GM23338 (cell line): ENCODE measurements at regions not wholly inside any gene's neighbourhood (a gene's known extent, or its start where the extent isn't known, plus 50 kb on each side); places are given as distances from the start of the nearest gene placed in this dataset.

Experiments used
- ATAC-seq: fragments of 200-7000 bp; cut with Tn5 transposase; 3 replicates; pipeline ENCODE4 v1.9.1; 2020
- DNase-seq: peaks from one replicate; pipeline ENCODE4 v3.0.0-alpha.2; 2015; ENCODE audit warnings: low spot score
- H2AFZ ChIP-seq: fragments of 200-600 bp; sonication (generic); 2 replicates; pipeline ENCODE4 v1.8.0; 2016; ENCODE audit warnings: antibody characterized with exemption, mild to moderate bottlenecking, moderate library complexity
- H3F3A ChIP-seq: fragments of 200-600 bp; sonication (generic); replicated peaks from 2 replicates; pipeline ENCODE4 v1.8.0; 2017; ENCODE audit warnings: antibody characterized with exemption, mixed run types, low read depth
- H3K27ac ChIP-seq: fragments of 200-600 bp; sonication (generic); 2 replicates; pipeline ENCODE4 v1.6.1; 2016; ENCODE audit warnings: low read depth
- H3K27me3 ChIP-seq: fragments of 200-600 bp; sonication (generic); 2 replicates; pipeline ENCODE4 v1.8.0; 2016; ENCODE audit warnings: mild to moderate bottlenecking, mixed run types, moderate library complexity; ENCODE audit not compliant: insufficient read depth
- H3K36me3 ChIP-seq: fragments of 200-600 bp; sonication (generic); 2 replicates; pipeline ENCODE4 v1.8.0; 2016; ENCODE audit warnings: mild to moderate bottlenecking; ENCODE audit not compliant: insufficient read depth
- H3K4me1 ChIP-seq: fragments of 200-600 bp; sonication (generic); 2 replicates; pipeline ENCODE4 v1.8.0; 2016; ENCODE audit warnings: mild to moderate bottlenecking, moderate library complexity; ENCODE audit not compliant: insufficient read depth
- H3K4me2 ChIP-seq: fragments of 200-600 bp; sonication (generic); 2 replicates; pipeline ENCODE4 v1.7.1; 2017; ENCODE audit warnings: mixed run types
- H3K4me3 ChIP-seq: fragments of 200-600 bp; sonication (generic); 2 replicates; pipeline ENCODE4 v1.6.1; 2016; ENCODE audit warnings: mixed run types
- H3K79me2 ChIP-seq: fragments of 200-600 bp; sonication (generic); replicated peaks from 2 replicates; pipeline ENCODE4 v1.8.0; 2017; ENCODE audit warnings: mild to moderate bottlenecking; ENCODE audit not compliant: insufficient read depth
- H3K9me2 ChIP-seq: fragments of 200-600 bp; sonication (generic); 2 replicates; pipeline ENCODE4 v1.8.0; 2017; ENCODE audit not compliant: insufficient read depth
- H4K20me1 ChIP-seq: fragments of 200-600 bp; sonication (generic); replicated peaks from 2 replicates; pipeline ENCODE4 v1.8.0; 2017; ENCODE audit warnings: mild to moderate bottlenecking; ENCODE audit not compliant: insufficient read depth
- H3K27ac Mint-ChIP-seq: 2 replicates; pipeline ENCODE4 v1.8.0; 2020; ENCODE audit warnings: inconsistent platforms, mild to moderate bottlenecking, moderate library complexity, mixed read lengths
- H3K27me3 Mint-ChIP-seq: 3 replicates; pipeline ENCODE4 v1.8.0; 2022; ENCODE audit warnings: low read depth, mild to moderate bottlenecking, moderate library complexity, mixed read lengths, inconsistent platforms; ENCODE audit not compliant: insufficient read depth, poor library complexity
- H3K36me3 Mint-ChIP-seq: 3 replicates; pipeline ENCODE4 v1.8.0; 2021; ENCODE audit warnings: low read depth, mild to moderate bottlenecking, inconsistent platforms, moderate library complexity, mixed read lengths
- H3K4me1 Mint-ChIP-seq: 3 replicates; pipeline ENCODE4 v1.8.0; 2020; ENCODE audit warnings: mild to moderate bottlenecking, inconsistent platforms, mixed read lengths
- H3K4me3 Mint-ChIP-seq: 3 replicates; pipeline ENCODE4 v1.8.0; 2021; ENCODE audit warnings: moderate library complexity, mild to moderate bottlenecking, inconsistent platforms, mixed read lengths
- H3K9me3 Mint-ChIP-seq: 3 replicates; pipeline ENCODE4 v1.8.0; 2020; ENCODE audit warnings: moderate library complexity, mild to moderate bottlenecking, inconsistent platforms, mixed read lengths
- CREB1 ChIP-seq: fragments of 250-450 bp; sonication (Bioruptor Pico); IDR thresholded peaks from 2 replicates; pipeline ENCODE4 v1.5.0; 2020; ENCODE audit warnings: low read depth, mild to moderate bottlenecking, moderate library complexity
- CTCF ChIP-seq, 2 experiments: fragments of 200-600 bp in 1 of 2; sonication (generic) in 1 of 2; conservative IDR thresholded peaks; 2 replicates each; pipeline versions ENCODE4 v1.5.1 to v1.6.1; 2016 to 2017; ENCODE audit warnings: antibody characterized with exemption in 2 of 2, low read depth in 2 of 2, mild to moderate bottlenecking in 2 of 2, moderate library complexity in 1 of 2
- ETS1 ChIP-seq: IDR thresholded peaks from 2 replicates; pipeline ENCODE4 v1.6.1; 2016; ENCODE audit warnings: antibody characterized with exemption
- EZH2 ChIP-seq: fragments of 200-600 bp; sonication (generic); IDR thresholded peaks from one replicate; pipeline ENCODE4 v1.8.0; 2017; ENCODE audit warnings: antibody characterized with exemption, mild to moderate bottlenecking, low read depth; ENCODE audit not compliant: unreplicated experiment
- EZH2phosphoT487 ChIP-seq: fragments of 200-600 bp; sonication (generic); IDR thresholded peaks from one replicate; pipeline ENCODE4 v1.8.1; 2018; ENCODE audit warnings: antibody characterized with exemption; ENCODE audit not compliant: unreplicated experiment
- JUNB ChIP-seq: IDR thresholded peaks from one replicate; pipeline ENCODE4 v1.6.1; 2016; ENCODE audit warnings: antibody characterized with exemption; ENCODE audit not compliant: unreplicated experiment
- NANOG ChIP-seq: IDR thresholded peaks from 2 replicates; pipeline ENCODE4 v1.6.1; 2016; ENCODE audit warnings: antibody characterized with exemption, borderline replicate concordance
- POLR2AphosphoS5 ChIP-seq: IDR thresholded peaks from 2 replicates; pipeline ENCODE4 v1.6.1; 2016; ENCODE audit warnings: antibody characterized with exemption, low read depth
- REST ChIP-seq: IDR thresholded peaks from one replicate; pipeline ENCODE4 v1.6.1; 2018; ENCODE audit warnings: antibody characterized with exemption; ENCODE audit not compliant: unreplicated experiment
- STAT1 ChIP-seq: IDR thresholded peaks from one replicate; pipeline ENCODE4 v1.6.1; 2016; ENCODE audit warnings: antibody characterized with exemption; ENCODE audit not compliant: unreplicated experiment
- ZNF114 ChIP-seq: fragments of 250-450 bp; sonication (Bioruptor Pico); IDR thresholded peaks from 2 replicates; pipeline ENCODE4 v1.5.0; 2020; ENCODE audit warnings: mild to moderate bottlenecking, moderate library complexity
- ZNF331 ChIP-seq: fragments of 250-450 bp; sonication (Bioruptor Pico); IDR thresholded peaks from 2 replicates; pipeline ENCODE4 v1.5.0; 2020; ENCODE audit warnings: low read depth, mild to moderate bottlenecking, moderate library complexity
- ZNF462 ChIP-seq: fragments of 250-450 bp; sonication (Bioruptor Pico); IDR thresholded peaks from 2 replicates; pipeline ENCODE4 v1.5.0; 2020; ENCODE audit warnings: mild to moderate bottlenecking, moderate library complexity

- Mint-ChIP-seq H3K27ac (no peak overlapping the region), H3K9me3 (no peaks in the 10 kb centered on the region), H3K36me3 (no peaks in the 10 kb centered on the region)
Measured at GRCh38 chr3:67977762-67978161, 323.4 kb upstream of the SUCLG2 start.

More at GRCh38 chr3:67977762-67978161, 323.4 kb upstream of the SUCLG2 start:
- H3K36me3 ChIP-seq, result no peaks in the 10 kb centered on the region
- no peaks in the 10 kb centered on the region; the same call in 1 of the 2 replicates for H4K20me1 ChIP-seq
- H3K79me2 ChIP-seq, result no peaks in the 10 kb centered on the region
- H3K4me1 ChIP-seq, result peaks cover 13% of the 10 kb centered on the region
- H3K27me3 Mint-ChIP-seq, result no peaks in the 10 kb centered on the region
- ATAC-seq, result no peak
- TF ChIP-seq JUNB (no peak), ETS1 (no peak), POLR2AphosphoS5 (no peak), CREB1 (CRISPR knock-in tag) (no peak), REST (no peak), CTCF (conservative IDR thresholded peaks at IDR 0.05; ENCODE audit: low read depth in 2 of 2) (no peak), STAT1 (no peak), EZH2 (no peak), EZH2phosphoT487 (no peak), NANOG (no peak), ZNF114 (CRISPR knock-in tag) (no peak), ZNF462 (CRISPR knock-in tag) (no peak), ZNF331 (CRISPR knock-in tag) (no peak)
- no peak overlapping the region for H3K4me3 Mint-ChIP-seq
- H3K4me1 Mint-ChIP-seq, result peaks cover 5% of the 10 kb centered on the region; the same call in 1 of the 3 replicates
- H3K4me2 ChIP-seq, result no peak overlapping the region
- DNase-seq, result no peak
- H2AFZ ChIP-seq, result no peak overlapping the region
- no peak overlapping the region for H3K27ac ChIP-seq
- no peaks in the 10 kb centered on the region for H3F3A ChIP-seq
- H3K4me3 ChIP-seq, result no peak overlapping the region
- H3K9me2 ChIP-seq, result 0 out of 2 replicates have a peak, but pooled peaks cover 2% of the 10 kb centered on the region
- H3K27me3 ChIP-seq, result no peaks in the 10 kb centered on the region
